ENCODE measurements at regions not wholly inside any gene's neighbourhood (a gene's known extent, or its start where the extent isn't known, plus 50 kb on each side); places are given as distances from the start of the nearest gene placed in this dataset.

DNA sequence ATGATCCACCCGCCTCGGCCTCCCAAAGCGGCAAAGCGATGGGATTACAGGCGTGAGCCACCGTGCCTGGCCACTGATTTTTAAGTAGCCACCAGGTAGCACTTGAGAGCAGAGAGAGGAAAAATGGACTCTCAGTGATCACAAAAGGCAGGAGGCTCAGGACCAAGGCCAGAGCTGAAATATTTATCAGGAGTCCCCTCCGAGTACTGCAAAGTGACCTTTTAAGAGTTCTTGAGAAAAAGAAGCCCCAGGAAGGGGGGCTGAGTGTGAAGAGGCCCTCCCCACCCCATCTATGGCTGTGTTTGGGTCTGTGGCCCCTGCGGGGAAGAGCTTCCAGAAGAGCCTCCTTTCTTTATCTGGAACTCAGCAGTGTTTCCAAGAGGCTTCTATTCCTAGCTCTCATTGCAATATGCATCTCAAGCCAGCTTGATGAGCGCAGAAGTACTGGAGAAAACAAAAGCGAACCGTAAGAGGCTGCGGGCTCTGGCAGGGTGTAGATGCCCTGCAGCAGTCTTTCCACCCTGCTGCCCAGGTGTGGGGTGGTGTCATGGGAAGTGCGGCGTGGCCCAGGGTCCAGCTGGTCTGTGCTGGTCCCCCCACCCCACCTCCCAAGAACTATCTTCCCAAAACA is 75.5 kb upstream of the CDK20 start:
- H3K4me1 ChIP-seq (ENCODE audit: control insufficient read depth, insufficient read depth, low read length), result no peaks in the 10 kb centered on the region
- no peaks in the 10 kb centered on the region for H3K36me3 ChIP-seq (ENCODE audit: control insufficient read depth, insufficient read depth, low read length)
- H3K36me3 Mint-ChIP-seq (ENCODE audit: low read depth), result peaks cover 2% of the 10 kb centered on the region
- H3K9me3 ChIP-seq (ENCODE audit: control insufficient read depth, low read length), result peaks cover 46% of the 10 kb centered on the region
- H3K9ac ChIP-seq (ENCODE audit: extremely low read depth, low read length, poor library complexity, severe bottlenecking), result no peak overlapping the region
- H3K4me3 ChIP-seq (ENCODE audit: low read length), result no peak overlapping the region
- H3K4me3 Mint-ChIP-seq, result no peak overlapping the region
- 91 to 96% methylated on average over 10 to 14 of the region's 14 CpGs for WGBS, 2 experiments (ENCODE audit: insufficient coverage in 1 of 2, insufficient read length in 1 of 2)
- H3K27me3 Mint-ChIP-seq (ENCODE audit: insufficient read depth), result peaks cover 13% of the 10 kb centered on the region
- H3K27ac ChIP-seq (ENCODE audit: low read depth, low read length), result no peak overlapping the region
- DNase-seq, result peak; percentile 75
- no peaks in the 10 kb centered on the region for H3K4me1 Mint-ChIP-seq
- H3K9me3 Mint-ChIP-seq, result peaks cover 47% of the 10 kb centered on the region
- TF ChIP-seq, protein P1, sequence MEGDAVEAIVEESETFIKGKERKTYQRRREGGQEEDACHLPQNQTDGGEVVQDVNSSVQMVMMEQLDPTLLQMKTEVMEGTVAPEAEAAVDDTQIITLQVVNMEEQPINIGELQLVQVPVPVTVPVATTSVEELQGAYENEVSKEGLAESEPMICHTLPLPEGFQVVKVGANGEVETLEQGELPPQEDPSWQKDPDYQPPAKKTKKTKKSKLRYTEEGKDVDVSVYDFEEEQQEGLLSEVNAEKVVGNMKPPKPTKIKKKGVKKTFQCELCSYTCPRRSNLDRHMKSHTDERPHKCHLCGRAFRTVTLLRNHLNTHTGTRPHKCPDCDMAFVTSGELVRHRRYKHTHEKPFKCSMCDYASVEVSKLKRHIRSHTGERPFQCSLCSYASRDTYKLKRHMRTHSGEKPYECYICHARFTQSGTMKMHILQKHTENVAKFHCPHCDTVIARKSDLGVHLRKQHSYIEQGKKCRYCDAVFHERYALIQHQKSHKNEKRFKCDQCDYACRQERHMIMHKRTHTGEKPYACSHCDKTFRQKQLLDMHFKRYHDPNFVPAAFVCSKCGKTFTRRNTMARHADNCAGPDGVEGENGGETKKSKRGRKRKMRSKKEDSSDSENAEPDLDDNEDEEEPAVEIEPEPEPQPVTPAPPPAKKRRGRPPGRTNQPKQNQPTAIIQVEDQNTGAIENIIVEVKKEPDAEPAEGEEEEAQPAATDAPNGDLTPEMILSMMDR (conservative IDR thresholded peaks at IDR 0.05), result peak; percentile 48
- H3K27ac Mint-ChIP-seq, result no peak overlapping the region
- H3K27me3 ChIP-seq (ENCODE audit: control insufficient read depth, insufficient read depth, low read length, poor library complexity, severe bottlenecking), result no peaks in the 10 kb centered on the region

DNA sequence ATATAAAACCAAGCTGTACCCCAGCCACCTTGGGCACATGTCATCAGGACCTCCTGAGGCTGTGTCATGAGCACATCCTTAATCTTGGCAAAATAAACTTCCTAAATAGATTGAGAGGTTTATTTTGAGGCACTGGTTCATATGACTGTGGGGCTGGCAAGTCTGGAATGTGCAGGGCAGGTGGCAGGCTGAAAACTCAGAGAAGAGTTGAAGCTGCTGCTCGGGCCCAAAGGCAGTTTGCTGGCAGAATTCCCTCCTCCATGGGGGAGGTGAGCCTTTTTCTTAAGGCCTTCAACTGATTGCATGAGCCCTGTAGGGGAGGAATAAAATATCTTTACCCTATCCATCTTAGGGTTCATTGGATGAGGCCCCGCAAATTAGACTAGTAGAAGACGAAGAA is 72.2 kb upstream of the CDK20 start:
- no peaks in the 10 kb centered on the region for H3K27me3 ChIP-seq (ENCODE audit: control insufficient read depth, insufficient read depth, low read length, poor library complexity, severe bottlenecking)
- no peak overlapping the region for H3K9ac ChIP-seq (ENCODE audit: extremely low read depth, low read length, poor library complexity, severe bottlenecking)
- H3K36me3 ChIP-seq (ENCODE audit: control insufficient read depth, insufficient read depth, low read length), result no peaks in the 10 kb centered on the region
- H3K27ac Mint-ChIP-seq, result no peak overlapping the region
- H3K9me3 ChIP-seq (ENCODE audit: control insufficient read depth, low read length), result peaks cover 58% of the 10 kb centered on the region
- H3K4me1 ChIP-seq (ENCODE audit: control insufficient read depth, insufficient read depth, low read length), result no peaks in the 10 kb centered on the region
- peaks cover 62% of the 10 kb centered on the region for H3K9me3 Mint-ChIP-seq
- WGBS, 2 experiments (ENCODE audit: insufficient coverage in 1 of 2, insufficient read length in 1 of 2), result 80 to 91% methylated on average over 1 to 3 of the region's 3 CpGs
- peaks cover 7% of the 10 kb centered on the region for H3K36me3 Mint-ChIP-seq (ENCODE audit: low read depth)
- no peaks in the 10 kb centered on the region for H3K27me3 Mint-ChIP-seq (ENCODE audit: insufficient read depth)
- no peak overlapping the region for H3K27ac ChIP-seq (ENCODE audit: low read depth, low read length)
- TF ChIP-seq, protein P1 (conservative IDR thresholded peaks at IDR 0.05), result no peak
- H3K4me3 ChIP-seq (ENCODE audit: low read length), result peak overlapping the region; percentile 70
- H3K4me3 Mint-ChIP-seq, result no peak overlapping the region
- H3K4me1 Mint-ChIP-seq, result no peaks in the 10 kb centered on the region
- DNase-seq, result no peak

DNA sequence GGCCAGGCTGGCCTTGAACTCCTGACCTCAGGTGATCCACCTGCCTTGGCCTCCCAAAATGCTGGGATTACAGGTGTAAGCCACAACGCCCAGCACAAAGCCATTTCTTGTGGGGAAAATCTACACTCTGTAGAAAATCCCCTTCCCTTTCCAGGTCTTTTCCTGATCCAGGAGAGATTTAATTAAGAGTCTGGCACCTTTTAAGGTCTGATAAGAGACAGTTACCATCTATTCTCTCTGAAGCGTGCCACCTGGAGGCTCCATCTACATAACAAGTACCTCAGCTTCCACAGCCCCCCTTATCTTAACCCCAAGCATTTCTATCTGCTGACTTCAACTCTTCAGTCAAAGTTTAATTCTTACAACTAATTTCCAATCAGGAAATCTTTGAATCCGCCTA is 71.4 kb upstream of the CDK20 start:
- peaks cover 7% of the 10 kb centered on the region for H3K36me3 Mint-ChIP-seq (ENCODE audit: low read depth)
- H3K9me3 Mint-ChIP-seq, result peaks cover 62% of the 10 kb centered on the region
- Histone ChIP-seq H3K9me3 (ENCODE audit: control insufficient read depth, low read length) (peaks cover 58% of the 10 kb centered on the region), H3K27ac (ENCODE audit: low read depth, low read length) (no peak overlapping the region), H3K27me3 (ENCODE audit: control insufficient read depth, insufficient read depth, low read length, poor library complexity, severe bottlenecking) (no peaks in the 10 kb centered on the region), H3K36me3 (ENCODE audit: control insufficient read depth, insufficient read depth, low read length) (no peaks in the 10 kb centered on the region), H3K4me3 (ENCODE audit: low read length) (peak overlapping the region; percentile 70), H3K9ac (ENCODE audit: extremely low read depth, low read length, poor library complexity, severe bottlenecking) (no peak overlapping the region), H3K4me1 (ENCODE audit: control insufficient read depth, insufficient read depth, low read length) (no peaks in the 10 kb centered on the region)
- no peak overlapping the region for H3K27ac Mint-ChIP-seq
- TF ChIP-seq, protein P1 (conservative IDR thresholded peaks at IDR 0.05), result no peak
- no peak overlapping the region for H3K4me3 Mint-ChIP-seq
- no peaks in the 10 kb centered on the region for H3K27me3 Mint-ChIP-seq (ENCODE audit: insufficient read depth)
- H3K4me1 Mint-ChIP-seq, result no peaks in the 10 kb centered on the region
- WGBS, 2 experiments (ENCODE audit: insufficient coverage in 1 of 2, insufficient read length in 1 of 2), result 33 to 66% methylated on average over 1 to 3 of the region's 3 CpGs
- peak; percentile 80 for DNase-seq

Data from endodermal cell (in vitro differentiated cells).